Osteoblast (primary cell): ENCODE measurements at regions not wholly inside any gene's neighbourhood (a gene's known extent, or its start where the extent isn't known, plus 50 kb on each side); places are given as distances from the start of the nearest gene placed in this dataset.

Source experiments
- DNase-seq: peaks from one replicate; pipeline ENCODE4 v3.0.0; 2011; ENCODE audit warnings: low spot score, mixed read lengths; ENCODE audit not compliant: insufficient read length; ENCODE audit errors: missing footprints
- H2AFZ ChIP-seq: 2 replicates; pipeline ENCODE4 v1.6.0; 2011; ENCODE audit warnings: mild to moderate bottlenecking, low read length
- H3K27ac ChIP-seq: 2 replicates; pipeline ENCODE4 v1.5.1; 2011; ENCODE audit warnings: mild to moderate bottlenecking, low read depth, low read length, moderate library complexity
- H3K27me3 ChIP-seq: 2 replicates; pipeline ENCODE4 v1.6.0; 2012; ENCODE audit warnings: mild to moderate bottlenecking, control low read depth, inconsistent platforms, low read length, moderate library complexity; ENCODE audit not compliant: insufficient read depth
- H3K36me3 ChIP-seq: 2 replicates; pipeline ENCODE4 v1.5.1; 2011; ENCODE audit warnings: mild to moderate bottlenecking, low read length, control low read depth, moderate library complexity; ENCODE audit not compliant: insufficient read depth
- H3K4me1 ChIP-seq: 2 replicates; pipeline ENCODE4 v1.5.1; 2011; ENCODE audit warnings: mild to moderate bottlenecking, low read length, control low read depth, moderate library complexity; ENCODE audit not compliant: insufficient read depth
- H3K4me2 ChIP-seq: 2 replicates; pipeline ENCODE4 v1.6.0; 2011; ENCODE audit warnings: mild to moderate bottlenecking, low read length; ENCODE audit not compliant: insufficient read depth
- H3K4me3 ChIP-seq: fragments of 200-600 bp; sonication (generic); 3 replicates; pipeline ENCODE4 v1.5.1; 2012; ENCODE audit warnings: mild to moderate bottlenecking, low read length, inconsistent platforms; ENCODE audit not compliant: insufficient read depth
- H3K79me2 ChIP-seq: 2 replicates; pipeline ENCODE4 v1.6.0; 2012; ENCODE audit warnings: mild to moderate bottlenecking, low read length, control low read depth, inconsistent platforms; ENCODE audit not compliant: insufficient read depth
- H3K9me3 ChIP-seq: 2 replicates; pipeline ENCODE4 v1.5.1; 2011; ENCODE audit warnings: low read depth, low read length, control low read depth
- H4K20me1 ChIP-seq: 2 replicates; pipeline ENCODE4 v1.6.0; 2012; ENCODE audit warnings: mild to moderate bottlenecking, low read length, control low read depth; ENCODE audit not compliant: insufficient read depth
- CTCF ChIP-seq: IDR thresholded peaks from 2 replicates; pipeline ENCODE4 v1.5.1; 2011; ENCODE audit warnings: mild to moderate bottlenecking, low read depth, low read length, moderate library complexity; ENCODE audit errors: extremely low read depth

GRCh38 chr5:9859808-9860207 is 229.7 kb upstream of the TAS2R1 start:
- no peak overlapping the region for H3K4me3 ChIP-seq
- no peaks in the 10 kb centered on the region for H3K4me1 ChIP-seq
- H3K27me3 ChIP-seq: peaks cover 16% of the 10 kb centered on the region
- H3K4me2 ChIP-seq: no peak overlapping the region
- no peak overlapping the region for H3K27ac ChIP-seq
- DNase-seq: no peak
- no peaks in the 10 kb centered on the region for H3K36me3 ChIP-seq
- no peak for TF ChIP-seq CTCF
- no peak overlapping the region for H2AFZ ChIP-seq
- no peaks in the 10 kb centered on the region for H4K20me1 ChIP-seq
- H3K79me2 ChIP-seq: no peaks in the 10 kb centered on the region
- H3K9me3 ChIP-seq: no peaks in the 10 kb centered on the region

GRCh38 chr5:9858043-9858442 is 227.9 kb upstream of the TAS2R1 start:
- TF ChIP-seq CTCF: no peak
- no peak overlapping the region for H3K4me3 ChIP-seq
- no peaks in the 10 kb centered on the region for H3K9me3 ChIP-seq
- no peaks in the 10 kb centered on the region for H4K20me1 ChIP-seq
- no peaks in the 10 kb centered on the region for H3K4me1 ChIP-seq
- H2AFZ ChIP-seq: no peak overlapping the region
- H3K4me2 ChIP-seq: no peak overlapping the region
- H3K27me3 ChIP-seq: peaks cover 16% of the 10 kb centered on the region
- no peaks in the 10 kb centered on the region for H3K79me2 ChIP-seq
- DNase-seq: no peak
- no peaks in the 10 kb centered on the region for H3K36me3 ChIP-seq
- no peak overlapping the region for H3K27ac ChIP-seq

GRCh38 chr5:9853309-9853708 is 223.2 kb upstream of the TAS2R1 start:
- TF ChIP-seq CTCF: no peak
- DNase-seq: no peak
- Histone ChIP-seq H3K79me2 (no peaks in the 10 kb centered on the region), H2AFZ (no peak overlapping the region), H4K20me1 (no peaks in the 10 kb centered on the region), H3K27me3 (no peaks in the 10 kb centered on the region), H3K4me1 (peaks cover 4% of the 10 kb centered on the region), H3K4me2 (no peak overlapping the region), H3K4me3 (no peak overlapping the region), H3K27ac (no peak overlapping the region), H3K36me3 (no peaks in the 10 kb centered on the region), H3K9me3 (no peaks in the 10 kb centered on the region)

- no peaks in the 10 kb centered on the region for H3K27me3 ChIP-seq
These were observed 222.5 kb upstream of the TAS2R1 start for GRCh38 chr5:9852671-9853070.

More at GRCh38 chr5:9852671-9853070, 222.5 kb upstream of the TAS2R1 start:
- H3K4me3 ChIP-seq: no peak overlapping the region
- H4K20me1 ChIP-seq: no peaks in the 10 kb centered on the region
- peaks cover 4% of the 10 kb centered on the region for H3K4me1 ChIP-seq
- H2AFZ ChIP-seq: no peak overlapping the region
- no peak for DNase-seq
- H3K9me3 ChIP-seq: no peaks in the 10 kb centered on the region
- no peaks in the 10 kb centered on the region for H3K36me3 ChIP-seq
- no peaks in the 10 kb centered on the region for H3K79me2 ChIP-seq
- TF ChIP-seq CTCF: no peak
- H3K27ac ChIP-seq: no peak overlapping the region
- H3K4me2 ChIP-seq: no peak overlapping the region
